Activated naive CD4-positive, alpha-beta T cell treated with anti-CD3 and anti-CD28 coated beads, Interleukin-2, amount 10 ng/mL, durations not matched to agents 7 days and 5 days (primary cell): ENCODE measurements at regions not wholly inside any gene's neighbourhood (a gene's known extent, or its start where the extent isn't known, plus 50 kb on each side); places are given as distances from the start of the nearest gene placed in this dataset.

Experiments
- CTCF ChIA-PET: fragments of 350-600 bp; sonication (Branson Sonifier 250); formaldehyde crosslinking; loops from one replicate; lab custom pipeline; 2021; ENCODE audit warnings: antibody characterized with exemption; lab: Charles Lee
- DNase-seq: peaks from one replicate; pipeline ENCODE4 v3.0.0-alpha.2; 2020
- H3K27ac Mint-ChIP-seq: one replicate; pipeline ENCODE4 v1.8.0; 2021; ENCODE audit warnings: mild to moderate bottlenecking, moderate library complexity, mixed read lengths
- H3K27me3 Mint-ChIP-seq: one replicate; pipeline ENCODE4 v1.8.0; 2021; ENCODE audit warnings: mild to moderate bottlenecking, mixed read lengths
- H3K36me3 Mint-ChIP-seq: one replicate; pipeline ENCODE4 v1.8.0; 2021; ENCODE audit warnings: mixed read lengths
- H3K4me1 Mint-ChIP-seq: one replicate; pipeline ENCODE4 v1.8.0; 2021; ENCODE audit warnings: mixed read lengths
- H3K4me3 Mint-ChIP-seq: one replicate; pipeline ENCODE4 v1.8.0; 2021; ENCODE audit warnings: mild to moderate bottlenecking, moderate library complexity, mixed read lengths
- H3K9me3 Mint-ChIP-seq: one replicate; pipeline ENCODE4 v1.8.0; 2021; ENCODE audit warnings: mixed read lengths

GRCh38 chr16:86199871-86200695 lies 301.1 kb downstream of the IRF8 start:
- Mint-ChIP-seq H3K27me3 (peaks cover 78% of the 10 kb centered on the region), H3K4me3 (no peak overlapping the region)

DNA sequence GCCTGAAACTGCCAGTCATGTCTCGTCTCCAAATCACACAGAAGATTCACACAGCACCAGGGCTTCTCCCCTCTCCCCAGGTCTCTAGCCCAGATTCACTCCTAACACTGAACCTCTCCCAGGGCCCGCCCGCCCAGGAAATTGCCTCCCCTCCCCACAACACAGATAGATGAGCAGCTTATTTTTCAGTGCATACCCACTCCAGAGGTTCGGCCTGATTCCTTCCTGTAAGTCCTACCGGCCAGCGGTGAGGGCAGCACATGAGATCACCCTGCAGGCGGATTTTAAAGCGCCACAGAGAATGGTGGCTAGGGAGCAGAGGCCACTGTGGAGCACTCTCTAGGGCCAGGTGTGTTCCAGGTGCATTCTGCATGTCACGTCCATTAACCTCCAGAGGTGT lies 301.8 kb downstream of the IRF8 start:
- H3K27me3 Mint-ChIP-seq, result peaks cover 74% of the 10 kb centered on the region
- H3K4me1 Mint-ChIP-seq, result no peaks in the 10 kb centered on the region
- no peak for DNase-seq
- H3K36me3 Mint-ChIP-seq, result no peaks in the 10 kb centered on the region
- H3K4me3 Mint-ChIP-seq, result no peak overlapping the region
- no peak overlapping the region for H3K27ac Mint-ChIP-seq
- H3K9me3 Mint-ChIP-seq, result no peaks in the 10 kb centered on the region
- CTCF ChIA-PET, result no interaction called here

More at GRCh38 chr16:86199871-86200695, 301.1 kb downstream of the IRF8 start:
- CTCF ChIA-PET, result interaction anchor here (0.6 kb wide), 1 partner anchor 356 kb away, joined by 4 read pairs; no protein-coding TSS in a partner anchor
- Mint-ChIP-seq H3K36me3 (no peaks in the 10 kb centered on the region), H3K4me1 (no peaks in the 10 kb centered on the region), H3K27ac (no peak overlapping the region), H3K9me3 (no peaks in the 10 kb centered on the region)
- no peak for DNase-seq

GRCh38 chr16:86201746-86202145 lies 302.8 kb downstream of the IRF8 start:
- no peaks in the 10 kb centered on the region for H3K9me3 Mint-ChIP-seq
- CTCF ChIA-PET, result no interaction called here
- H3K4me1 Mint-ChIP-seq, result no peaks in the 10 kb centered on the region
- no peak overlapping the region for H3K4me3 Mint-ChIP-seq
- no peak for DNase-seq
- H3K36me3 Mint-ChIP-seq, result no peaks in the 10 kb centered on the region
- peaks cover 64% of the 10 kb centered on the region for H3K27me3 Mint-ChIP-seq
- H3K27ac Mint-ChIP-seq, result no peak overlapping the region

DNA sequence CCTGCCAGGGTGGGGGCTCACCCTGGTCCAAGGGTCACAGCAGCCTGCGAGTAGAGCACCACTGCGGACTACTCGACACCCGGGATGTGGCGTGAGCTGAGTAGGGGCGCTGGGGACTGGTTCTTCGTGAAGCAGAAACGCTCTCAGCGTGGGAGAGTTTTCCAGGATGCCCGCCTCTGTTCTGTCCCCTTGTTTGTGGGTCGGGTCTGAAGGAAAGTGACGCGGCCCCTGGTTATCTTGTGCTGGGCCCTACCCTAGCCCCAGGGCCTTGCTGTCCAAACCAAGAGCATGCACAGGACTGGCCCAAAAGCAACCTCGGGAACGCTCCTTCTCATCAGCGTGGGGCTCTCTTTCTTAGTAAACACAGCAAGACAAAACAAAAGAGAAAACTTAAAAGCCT lies 303.3 kb downstream of the IRF8 start:
- H3K36me3 Mint-ChIP-seq, result no peaks in the 10 kb centered on the region
- H3K27ac Mint-ChIP-seq, result no peak overlapping the region
- H3K4me1 Mint-ChIP-seq, result no peaks in the 10 kb centered on the region
- no peak overlapping the region for H3K4me3 Mint-ChIP-seq
- no peaks in the 10 kb centered on the region for H3K9me3 Mint-ChIP-seq
- no peak for DNase-seq
- peaks cover 61% of the 10 kb centered on the region for H3K27me3 Mint-ChIP-seq
- CTCF ChIA-PET, result no interaction called here

DNA sequence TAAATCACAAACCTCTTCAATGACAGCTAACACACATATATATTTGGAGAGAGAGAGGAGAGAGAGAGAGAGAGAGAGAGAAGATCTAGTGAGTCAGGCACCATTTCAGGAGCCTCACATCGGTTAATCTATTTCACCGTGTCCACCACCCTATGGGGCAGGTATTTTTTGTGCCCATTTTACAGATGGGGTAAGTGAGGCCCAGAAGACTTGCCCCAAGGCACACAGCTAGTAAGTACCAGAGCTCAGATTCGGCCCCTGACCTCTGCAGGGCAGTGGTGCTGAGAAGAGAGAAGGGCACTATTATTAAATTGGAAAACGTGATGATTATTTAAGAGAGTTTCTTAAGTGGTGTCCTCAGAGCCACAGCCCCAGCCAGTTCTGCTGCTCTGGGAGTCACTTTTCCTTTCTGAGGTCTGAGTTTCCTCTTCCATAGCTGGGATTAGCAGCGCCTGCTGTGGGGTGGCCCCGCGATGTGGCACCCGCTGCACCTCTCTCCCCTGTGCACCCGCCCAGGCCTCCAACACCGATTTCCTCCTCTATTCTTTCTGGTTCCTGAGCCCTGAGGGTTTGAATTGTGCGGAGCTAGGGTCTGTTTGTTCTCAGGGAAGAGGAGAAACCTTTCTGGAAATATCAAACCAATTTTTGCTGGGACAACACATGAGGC lies 303.9 kb downstream of the IRF8 start:
- Mint-ChIP-seq H3K36me3 (no peaks in the 10 kb centered on the region), H3K4me3 (no peak overlapping the region), H3K27ac (no peak overlapping the region), H3K9me3 (no peaks in the 10 kb centered on the region), H3K27me3 (peaks cover 55% of the 10 kb centered on the region), H3K4me1 (no peaks in the 10 kb centered on the region)
- DNase-seq, result no peak
- CTCF ChIA-PET, result no interaction called here

DNA sequence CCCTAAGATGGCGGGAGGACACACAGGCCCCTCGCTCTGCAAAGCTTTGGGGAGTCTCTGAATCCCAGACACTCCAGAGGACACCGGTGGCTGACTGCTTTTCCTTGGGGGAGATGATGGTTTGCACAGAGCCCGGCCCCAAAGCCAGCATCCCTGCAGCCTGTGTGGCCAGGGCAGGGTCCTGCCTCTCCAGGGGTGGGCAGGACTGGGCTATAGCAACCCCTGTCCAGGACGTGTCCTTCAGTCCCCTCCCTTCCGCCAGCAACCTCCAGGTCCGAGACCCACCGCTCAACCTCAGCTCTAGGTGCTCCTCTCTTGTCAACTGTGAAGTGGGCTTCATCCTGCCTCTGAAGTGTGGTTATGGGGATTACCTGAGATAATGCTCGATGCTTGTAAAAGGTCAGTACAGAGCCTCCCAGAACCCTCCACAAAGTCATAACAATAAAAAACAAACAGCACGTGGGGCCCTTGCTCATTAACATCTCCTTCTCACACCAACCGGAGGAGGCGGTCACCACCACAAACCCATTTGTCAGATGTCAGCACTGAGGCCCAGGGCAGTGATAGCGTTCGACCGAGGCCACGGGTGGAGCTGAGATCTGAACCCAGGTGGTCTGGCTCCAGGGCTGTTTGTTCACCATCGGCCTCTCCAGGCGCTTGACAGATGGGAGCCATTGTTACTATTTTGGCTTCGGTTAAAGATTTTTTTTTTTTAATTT lies 304.8 kb downstream of the IRF8 start:
- CTCF ChIA-PET, result no interaction called here
- Mint-ChIP-seq H3K4me1 (no peaks in the 10 kb centered on the region), H3K36me3 (no peaks in the 10 kb centered on the region), H3K27me3 (peaks cover 46% of the 10 kb centered on the region), H3K4me3 (no peak overlapping the region), H3K9me3 (no peaks in the 10 kb centered on the region), H3K27ac (no peak overlapping the region)
- no peak for DNase-seq

GRCh38 chr16:86205521-86206245 lies 304.6 kb upstream of the FOXF1 start:
- Mint-ChIP-seq H3K4me1 (no peaks in the 10 kb centered on the region), H3K9me3 (peaks cover 4% of the 10 kb centered on the region), H3K4me3 (no peak overlapping the region), H3K27me3 (peaks cover 27% of the 10 kb centered on the region), H3K36me3 (no peaks in the 10 kb centered on the region), H3K27ac (no peak overlapping the region)
- no peak for DNase-seq
- CTCF ChIA-PET, result no interaction called here

DNA sequence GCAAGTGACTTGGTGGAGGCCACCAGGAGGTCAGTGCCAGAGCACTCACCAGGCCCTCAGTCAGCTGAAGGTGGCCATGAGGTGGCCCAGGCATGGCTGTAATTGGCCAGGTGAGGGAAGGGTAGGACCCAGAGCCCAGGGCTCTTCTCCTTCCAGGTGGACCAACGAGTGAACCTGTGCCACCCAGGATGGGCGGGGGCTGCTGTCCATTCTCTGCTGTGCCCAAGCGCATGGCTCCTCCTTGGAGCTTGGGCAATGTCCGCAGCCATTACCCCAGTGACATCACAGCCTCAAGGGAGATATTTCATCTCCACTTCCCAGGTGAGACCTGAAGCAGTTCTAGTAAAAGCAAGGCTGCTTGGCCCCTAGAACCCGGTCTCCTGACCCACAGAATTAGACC lies 303.0 kb upstream of the FOXF1 start:
- H3K4me3 Mint-ChIP-seq, result no peak overlapping the region

GRCh38 chr16:86209202-86209601 lies 301.1 kb upstream of the FOXF1 start:
- CTCF ChIA-PET, result no interaction called here
- DNase-seq, result no peak
- no peak overlapping the region for H3K27ac Mint-ChIP-seq

More for the DNA sequence above, 303.0 kb upstream of the FOXF1 start:
- H3K27ac Mint-ChIP-seq, result no peak overlapping the region
- no peaks in the 10 kb centered on the region for H3K4me1 Mint-ChIP-seq
- peaks cover 3% of the 10 kb centered on the region for H3K36me3 Mint-ChIP-seq
- CTCF ChIA-PET, result no interaction called here
- no peak for DNase-seq
- H3K27me3 Mint-ChIP-seq, result peaks cover 13% of the 10 kb centered on the region
- peaks cover 11% of the 10 kb centered on the region for H3K9me3 Mint-ChIP-seq

GRCh38 chr16:86210403-86211193 lies 299.7 kb upstream of the FOXF1 start:
- no peak for DNase-seq
- Mint-ChIP-seq H3K27ac (no peak overlapping the region), H3K27me3 (no peaks in the 10 kb centered on the region), H3K4me3 (no peak overlapping the region), H3K4me1 (peaks cover 3% of the 10 kb centered on the region), H3K9me3 (peaks cover 18% of the 10 kb centered on the region), H3K36me3 (peaks cover 3% of the 10 kb centered on the region)
- CTCF ChIA-PET, result no interaction called here

More at GRCh38 chr16:86209202-86209601, 301.1 kb upstream of the FOXF1 start:
- H3K27me3 Mint-ChIP-seq, result no peaks in the 10 kb centered on the region
- H3K36me3 Mint-ChIP-seq, result peaks cover 3% of the 10 kb centered on the region
- peaks cover 18% of the 10 kb centered on the region for H3K9me3 Mint-ChIP-seq
- H3K4me3 Mint-ChIP-seq, result no peak overlapping the region
- peaks cover 3% of the 10 kb centered on the region for H3K4me1 Mint-ChIP-seq

DNA sequence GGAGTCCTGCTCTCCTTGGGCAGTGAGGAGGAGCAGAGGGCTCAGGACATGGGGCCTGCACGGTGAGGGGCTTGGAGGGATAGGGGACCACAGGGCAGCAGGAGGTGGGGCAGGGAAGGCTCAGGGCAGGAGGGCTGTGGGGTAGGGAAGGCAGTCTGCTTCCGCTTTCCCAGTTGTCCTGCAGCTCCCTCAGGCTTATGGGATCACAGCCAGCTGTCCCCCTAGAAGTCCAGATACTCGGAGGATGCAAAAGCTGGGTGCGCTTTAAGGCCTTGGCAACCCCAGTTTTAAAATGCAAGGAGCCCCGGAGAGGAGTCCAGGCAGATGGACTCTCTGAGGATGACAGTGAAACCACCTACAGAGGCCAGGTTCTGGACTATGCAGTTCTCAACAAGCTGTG lies 299.1 kb upstream of the FOXF1 start:
- peaks cover 18% of the 10 kb centered on the region for H3K9me3 Mint-ChIP-seq
- H3K27me3 Mint-ChIP-seq, result no peaks in the 10 kb centered on the region

DNA sequence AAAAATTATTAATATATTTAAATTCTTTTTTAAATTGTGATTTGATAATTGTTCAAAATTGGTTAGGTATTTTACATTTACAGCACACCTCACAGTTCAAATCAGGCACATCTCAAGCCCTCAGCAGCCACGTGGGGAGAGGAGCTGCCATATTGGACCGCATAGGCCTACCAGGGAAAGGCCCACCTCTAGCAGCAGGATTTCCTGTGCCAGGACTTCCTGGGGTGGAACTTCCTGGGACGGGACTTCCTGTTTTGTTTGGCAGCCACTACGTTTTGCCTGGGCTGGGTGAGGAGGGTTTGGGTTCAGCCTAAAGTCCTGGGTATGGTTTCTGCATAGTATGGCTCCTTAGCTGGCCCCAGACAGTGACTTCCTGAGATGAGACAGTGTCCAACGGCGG lies 298.5 kb upstream of the FOXF1 start:
- CTCF ChIA-PET, result no interaction called here
- Mint-ChIP-seq H3K4me3 (no peak overlapping the region), H3K36me3 (peaks cover 3% of the 10 kb centered on the region), H3K27me3 (no peaks in the 10 kb centered on the region), H3K4me1 (peaks cover 3% of the 10 kb centered on the region), H3K9me3 (peaks cover 18% of the 10 kb centered on the region), H3K27ac (no peak overlapping the region)
- DNase-seq, result no peak

More for the DNA sequence above, 299.1 kb upstream of the FOXF1 start:
- H3K4me3 Mint-ChIP-seq, result no peak overlapping the region
- no peak for DNase-seq
- H3K4me1 Mint-ChIP-seq, result peaks cover 3% of the 10 kb centered on the region
- CTCF ChIA-PET, result no interaction called here
- H3K36me3 Mint-ChIP-seq, result peaks cover 3% of the 10 kb centered on the region
- no peak overlapping the region for H3K27ac Mint-ChIP-seq

- Mint-ChIP-seq H3K4me3 (no peak overlapping the region), H3K36me3 (peaks cover 3% of the 10 kb centered on the region), H3K9me3 (peaks cover 18% of the 10 kb centered on the region), H3K27me3 (no peaks in the 10 kb centered on the region), H3K27ac (no peak overlapping the region), H3K4me1 (peaks cover 3% of the 10 kb centered on the region)
- no peak for DNase-seq
- CTCF ChIA-PET, result no interaction called here
These were observed 297.5 kb upstream of the FOXF1 start for GRCh38 chr16:86212706-86213436.
